Right forelimb (tissue), 1 donor: ENCODE measurements at regions not wholly inside any gene's neighbourhood (a gene's known extent, or its start where the extent isn't known, plus 50 kb on each side); places are given as distances from the start of the nearest gene placed in this dataset.

Source experiments
- DNase-seq: peaks from one replicate; pipeline ENCODE4 v3.0.0-alpha.2; 2018

DNA sequence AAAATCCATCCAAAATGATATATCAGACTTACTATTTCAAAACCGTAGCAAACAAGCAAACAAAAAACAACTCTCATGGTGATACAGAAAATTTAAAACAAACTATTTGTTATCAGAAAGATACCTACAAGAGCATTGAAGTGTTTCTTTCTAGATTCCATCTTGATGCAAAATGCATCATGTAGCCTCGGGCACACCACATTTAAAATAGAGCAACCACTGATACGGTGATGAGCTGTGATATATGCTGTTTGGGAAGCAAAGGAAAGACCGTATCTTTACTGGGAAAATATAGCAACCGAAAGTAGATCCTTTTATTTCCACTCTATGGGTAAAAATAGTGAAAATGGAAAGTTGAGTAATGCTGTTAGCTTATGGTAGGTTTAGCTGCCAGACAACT lies 892.0 kb downstream of the GATA3 start:
- no peak for DNase-seq

DNA sequence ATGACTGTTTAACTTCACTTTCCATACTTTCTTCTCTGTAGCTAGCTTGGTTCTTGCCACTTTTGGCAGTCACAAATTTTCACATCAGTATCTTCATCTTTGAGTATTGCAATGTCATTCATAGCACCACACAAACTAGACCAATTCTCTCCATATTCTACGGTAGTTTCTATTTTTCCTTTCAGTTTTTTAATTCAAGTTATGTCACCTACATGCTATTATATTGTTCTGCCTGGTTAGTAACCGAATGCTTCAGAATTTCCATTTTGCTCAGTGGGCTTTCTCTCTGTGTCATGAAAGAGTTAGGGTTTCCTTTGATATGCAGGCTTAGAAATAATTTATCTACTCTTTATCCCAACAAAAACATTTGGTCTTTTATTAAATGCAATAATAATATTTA lies 896.5 kb downstream of the GATA3 start:
- DNase-seq, result no peak

DNA sequence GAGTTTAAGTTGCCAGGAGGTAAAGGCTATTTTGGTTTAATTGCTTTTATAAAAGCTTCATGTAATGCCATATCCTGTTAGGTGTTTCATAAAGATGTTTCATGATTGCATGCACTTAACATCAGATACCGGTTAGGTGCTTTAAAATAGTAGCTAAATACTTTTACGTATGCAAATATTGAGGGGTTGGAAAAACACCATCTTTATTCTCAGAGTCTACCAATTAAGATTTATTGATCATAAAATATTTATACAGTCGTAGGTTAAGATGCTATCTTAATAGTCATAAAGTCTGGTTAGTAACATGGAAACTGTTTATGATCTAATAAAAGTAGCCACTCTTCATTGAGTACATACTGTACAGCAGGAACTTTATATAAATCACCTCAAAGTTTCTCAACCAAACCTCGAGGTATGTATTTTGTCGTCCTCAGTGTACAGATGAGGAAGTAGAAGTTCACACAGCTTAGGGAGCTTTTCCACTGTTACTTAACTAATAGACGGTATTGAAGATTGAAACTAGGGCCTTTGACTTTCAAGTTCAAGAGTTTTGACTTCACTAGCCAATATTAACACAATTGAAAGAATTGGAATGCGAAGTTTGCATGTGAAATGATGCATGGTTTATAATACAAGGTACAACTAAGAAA lies 897.1 kb downstream of the GATA3 start:
- DNase-seq, result no peak

GRCh38 chr10:8956400-8956799 lies 901.9 kb downstream of the GATA3 start:
- no peak for DNase-seq

GRCh38 chr10:8962249-8962648 lies 907.8 kb downstream of the GATA3 start:
- DNase-seq, result no peak

DNA sequence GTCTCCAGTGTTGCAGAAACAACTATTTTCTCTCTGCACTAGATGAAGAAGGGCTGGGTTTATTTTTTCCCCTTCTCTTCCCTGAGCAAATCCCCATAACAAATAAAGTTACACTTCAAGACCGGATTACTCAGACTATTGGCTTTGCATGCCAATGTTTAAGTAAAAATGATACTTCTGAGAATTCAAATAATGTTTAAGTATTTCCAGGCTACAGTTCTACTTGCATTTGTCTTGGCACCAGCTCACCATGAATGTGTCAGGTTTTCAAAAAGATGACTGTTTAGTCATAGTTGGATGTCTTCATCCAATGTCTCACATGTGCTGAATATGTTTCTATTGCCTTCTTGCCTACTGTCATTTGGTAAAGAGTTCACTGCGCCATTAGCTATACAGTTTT lies 912.6 kb downstream of the GATA3 start:
- no peak for DNase-seq

DNA sequence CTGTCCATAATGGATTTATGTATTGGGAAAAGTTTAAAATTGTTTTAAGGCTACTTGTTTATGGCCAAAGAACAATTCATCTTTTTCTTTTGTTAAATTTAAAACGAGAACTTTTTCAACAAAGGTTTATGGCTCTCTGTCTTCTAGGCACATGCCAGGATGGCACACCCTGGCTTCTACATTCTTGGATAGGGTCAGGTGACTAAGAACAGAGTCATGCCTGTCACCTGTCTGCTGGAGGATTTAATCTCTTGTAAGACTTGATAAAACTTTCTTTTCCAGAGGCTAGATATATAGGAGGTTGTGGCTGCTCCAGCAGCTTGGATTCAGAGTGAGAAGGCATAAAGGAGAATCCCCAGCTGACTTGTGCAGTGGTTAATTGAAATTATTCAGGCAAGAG lies 915.4 kb downstream of the GATA3 start:
- no peak for DNase-seq

DNA sequence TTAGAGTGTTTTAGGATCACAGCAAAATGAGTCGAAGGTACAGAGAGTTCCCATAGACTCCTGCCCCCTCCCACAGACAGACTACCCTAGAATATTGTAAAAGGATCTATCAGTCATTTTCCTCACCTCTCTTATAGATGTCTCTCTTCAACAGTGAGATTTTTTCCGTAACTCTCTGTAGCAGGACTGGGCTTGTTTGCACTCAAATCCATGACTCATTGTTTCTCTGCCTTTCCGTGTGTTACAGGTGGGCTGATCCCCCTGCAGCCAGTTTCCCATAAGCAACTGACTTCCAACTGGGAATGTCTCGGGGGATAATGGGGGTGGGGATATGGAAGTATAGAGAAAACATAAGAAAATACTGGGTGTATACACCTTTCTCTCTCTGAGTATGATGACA lies 921.0 kb downstream of the GATA3 start:
- DNase-seq, result no peak

DNA sequence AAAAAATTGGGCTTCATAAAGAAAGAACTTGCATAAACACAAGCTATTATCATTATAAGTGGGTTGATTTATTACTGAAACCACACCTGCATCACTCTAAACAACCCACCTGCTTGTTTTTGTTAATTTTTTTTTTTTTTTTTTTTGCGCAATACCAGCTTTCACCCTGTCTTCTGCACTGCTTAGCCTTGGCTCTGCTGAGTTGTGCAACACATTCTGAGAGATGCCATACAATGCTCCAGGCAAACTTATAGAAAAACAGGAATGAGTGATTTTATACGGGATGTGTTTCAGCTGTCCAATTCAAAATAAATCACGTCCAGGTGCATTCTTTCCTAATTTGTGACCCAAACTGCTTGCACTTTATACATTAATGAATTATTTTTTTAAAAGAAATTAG lies 923.6 kb downstream of the GATA3 start:
- DNase-seq, result no peak

DNA sequence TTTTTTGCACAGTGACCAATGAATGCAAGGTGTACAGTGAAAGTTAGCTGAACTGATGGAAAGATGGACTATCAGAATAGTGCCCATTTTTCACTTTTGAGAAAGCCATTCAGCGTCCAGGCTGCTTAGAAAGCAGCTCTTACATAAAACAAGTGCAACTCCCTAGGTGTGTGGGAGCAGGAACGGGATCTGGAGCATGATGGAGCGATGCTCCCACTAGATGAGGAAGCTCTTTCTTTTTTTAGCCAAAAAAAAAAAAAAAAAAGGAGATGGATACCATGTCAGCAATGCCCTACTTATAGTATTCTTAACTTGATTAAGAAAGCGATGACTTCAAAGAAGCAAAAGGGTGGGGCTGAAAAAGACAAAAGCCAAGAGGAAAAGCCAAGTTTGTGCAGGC lies 925.5 kb downstream of the GATA3 start:
- DNase-seq, result no peak

DNA sequence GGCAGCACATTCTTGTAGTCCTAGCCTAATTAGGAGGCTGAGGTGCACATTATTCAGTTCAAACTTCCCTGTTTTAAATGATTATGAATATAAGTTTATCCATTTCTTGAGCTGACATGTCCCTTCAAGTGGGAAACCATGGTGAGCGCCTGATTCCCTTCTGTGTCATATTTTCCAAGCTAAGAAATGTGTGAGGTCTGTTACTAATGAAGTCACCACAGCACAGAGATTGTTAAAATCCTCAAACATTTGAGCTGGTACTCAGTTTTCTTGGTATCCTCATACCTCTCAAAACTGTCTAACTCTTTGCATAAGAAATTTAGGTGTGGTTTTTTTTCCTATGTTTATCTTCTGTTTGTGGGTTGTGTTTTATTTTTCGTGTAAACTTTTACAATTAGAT lies 926.8 kb downstream of the GATA3 start:
- DNase-seq, result no peak

- DNase-seq, result no peak
Measured at GRCh38 chr10:8985651-8986050, 931.2 kb downstream of the GATA3 start.

- no peak for DNase-seq
Measured at GRCh38 chr10:8986975-8987374, 932.5 kb downstream of the GATA3 start.

- DNase-seq, result no peak
Measured at GRCh38 chr10:8987712-8988111, 933.2 kb downstream of the GATA3 start.

DNA sequence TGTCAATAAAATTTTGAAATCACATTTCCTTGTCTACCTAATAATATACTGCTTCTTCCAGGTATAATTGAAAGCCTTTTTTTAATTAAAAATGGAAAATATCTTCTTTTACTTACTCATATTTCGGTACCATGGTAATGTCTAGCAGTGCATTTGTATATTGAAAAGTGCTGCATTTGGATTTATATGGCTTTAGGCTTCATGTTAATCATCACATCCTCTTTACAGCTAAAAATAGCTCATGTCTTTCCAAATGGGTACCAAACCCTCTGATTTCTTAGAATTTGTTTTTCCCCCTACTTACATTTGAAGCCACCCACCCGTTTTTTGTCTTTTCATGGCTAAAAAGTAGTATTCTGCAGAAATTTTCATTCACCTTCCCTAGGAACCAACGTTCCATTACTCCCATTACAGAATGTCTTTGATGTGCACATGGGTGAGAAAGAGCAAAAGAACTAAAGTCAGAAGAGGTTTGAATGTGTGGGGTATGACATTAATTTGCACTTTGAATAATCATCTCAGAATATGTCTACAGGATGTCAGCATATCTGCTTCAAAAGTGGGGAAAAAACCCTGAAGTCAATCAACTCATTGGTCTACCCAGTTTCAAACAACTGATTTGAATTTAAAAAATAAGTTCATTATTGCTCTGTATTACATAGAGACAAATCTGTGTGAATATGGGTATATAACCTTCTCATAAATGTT lies 935.9 kb downstream of the GATA3 start:
- no peak for DNase-seq

GRCh38 chr10:8992009-8992408 lies 937.5 kb downstream of the GATA3 start:
- no peak for DNase-seq

GRCh38 chr10:8993864-8994263 lies 939.4 kb downstream of the GATA3 start:
- no peak for DNase-seq

- DNase-seq, result no peak
Measured at GRCh38 chr10:8998751-8999150, 944.3 kb downstream of the GATA3 start.

DNA sequence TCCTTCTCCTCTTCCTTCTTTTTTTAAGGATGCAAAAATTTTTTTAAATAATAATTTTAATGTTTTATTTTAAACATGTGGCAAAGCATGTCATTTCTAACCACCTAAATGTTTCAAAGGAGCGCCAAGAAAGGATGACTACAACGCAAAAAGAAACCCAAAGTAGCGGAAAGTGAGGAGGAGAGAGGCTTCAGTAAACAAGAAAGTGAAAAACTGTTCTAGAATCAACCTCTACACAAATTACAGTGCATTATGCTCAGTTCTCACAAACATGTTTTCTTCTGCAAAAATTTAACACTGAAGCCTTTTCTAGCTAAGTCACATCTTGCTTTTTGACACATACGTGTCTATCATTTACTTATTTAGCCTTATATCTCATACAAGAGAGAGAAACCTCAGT lies 948.6 kb downstream of the GATA3 start:
- DNase-seq, result no peak

GRCh38 chr10:9004736-9005135 lies 950.2 kb downstream of the GATA3 start:
- no peak for DNase-seq

DNA sequence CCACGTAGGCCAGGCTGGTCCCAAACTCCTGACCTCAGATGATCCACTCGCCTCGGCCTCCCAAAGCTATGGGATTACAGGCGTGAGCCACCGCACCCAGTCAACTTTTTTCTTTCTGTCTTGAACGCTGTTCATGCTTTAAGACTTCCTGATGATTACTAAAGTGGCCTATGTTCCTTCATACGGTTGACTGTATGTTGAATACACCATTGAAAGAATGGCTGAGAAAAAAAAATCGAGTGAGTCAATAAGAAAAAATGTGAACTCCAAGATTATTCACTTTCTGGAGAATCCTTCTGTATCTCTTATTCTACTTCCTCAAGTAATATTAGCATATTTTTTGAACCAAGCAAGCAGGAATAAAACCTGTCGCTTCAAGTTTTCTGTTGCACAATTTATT lies 955.0 kb downstream of the GATA3 start:
- DNase-seq, result no peak

DNA sequence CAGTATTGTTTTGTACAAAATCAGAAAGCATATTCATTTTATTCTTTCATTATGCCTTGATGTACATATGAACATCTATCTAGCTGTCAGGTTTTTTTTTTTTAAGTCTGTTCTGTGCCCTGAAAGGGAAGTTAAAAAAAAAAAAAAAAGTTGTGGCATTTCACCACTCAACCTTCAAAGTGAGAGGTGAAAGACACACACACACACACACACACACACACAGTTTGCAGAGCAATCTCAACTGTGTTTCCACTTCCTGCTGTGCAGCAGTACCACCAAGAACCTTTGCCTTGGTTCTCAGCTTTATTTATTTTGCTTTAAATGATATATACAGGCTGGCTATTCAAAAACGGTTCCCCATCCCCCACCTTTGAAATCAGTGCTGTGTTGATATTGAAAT lies 955.6 kb downstream of the GATA3 start:
- no peak for DNase-seq

DNA sequence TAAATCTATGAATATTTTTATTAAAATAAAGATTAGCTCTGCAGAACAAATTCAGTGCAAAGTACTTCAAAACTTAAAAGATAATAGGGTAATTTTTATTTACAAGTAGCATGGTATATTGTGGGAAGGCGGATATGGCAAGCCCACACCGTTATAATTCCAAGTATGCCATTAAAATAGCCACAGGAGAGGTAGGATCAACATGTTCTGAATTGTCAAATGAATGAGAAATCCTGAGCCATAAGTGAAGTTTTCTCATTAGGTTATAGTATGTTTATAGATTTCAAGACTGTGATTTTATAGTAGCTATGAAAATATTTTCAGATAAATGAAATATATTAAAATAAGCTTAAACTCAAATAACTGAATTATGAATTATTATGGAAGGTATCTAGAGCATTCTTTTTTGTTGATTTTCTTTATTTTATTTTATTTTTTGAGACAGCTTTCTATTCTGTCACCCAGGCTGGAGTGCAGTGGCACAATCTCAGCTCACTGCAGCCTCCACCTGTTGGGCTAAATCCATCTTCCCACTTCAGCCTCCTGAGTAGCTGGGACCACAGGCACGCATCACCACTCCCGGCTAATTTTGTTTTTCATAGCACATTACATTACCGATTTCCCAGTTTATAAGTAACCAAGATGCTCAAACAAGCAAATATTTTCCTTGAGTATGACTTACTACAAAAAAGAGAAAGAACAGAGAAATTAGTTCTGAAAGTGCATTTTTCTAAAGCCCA lies 956.6 kb downstream of the GATA3 start:
- no peak for DNase-seq

DNA sequence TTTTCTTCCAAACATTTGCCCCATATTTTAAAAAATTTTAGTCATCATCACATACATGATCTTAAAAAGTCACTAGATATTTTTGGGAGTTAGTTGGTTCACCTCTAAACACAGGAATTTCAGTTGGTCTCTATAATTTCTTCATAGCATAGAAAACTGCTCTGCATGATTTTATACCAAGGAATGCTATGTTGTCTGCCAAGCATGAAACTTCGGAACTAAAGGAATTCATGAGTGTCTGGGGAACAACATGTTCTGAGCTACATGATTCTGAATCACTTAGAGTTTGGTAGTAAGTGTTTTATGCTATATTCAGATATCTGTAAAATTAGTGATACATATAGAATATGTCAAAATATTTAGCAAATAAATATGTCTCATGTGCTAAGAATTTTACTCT lies 957.8 kb downstream of the GATA3 start:
- DNase-seq, result no peak
